ENCODE measurements at regions not wholly inside any gene's neighbourhood (a gene's known extent, or its start where the extent isn't known, plus 50 kb on each side); places are given as distances from the start of the nearest gene placed in this dataset.

DNA sequence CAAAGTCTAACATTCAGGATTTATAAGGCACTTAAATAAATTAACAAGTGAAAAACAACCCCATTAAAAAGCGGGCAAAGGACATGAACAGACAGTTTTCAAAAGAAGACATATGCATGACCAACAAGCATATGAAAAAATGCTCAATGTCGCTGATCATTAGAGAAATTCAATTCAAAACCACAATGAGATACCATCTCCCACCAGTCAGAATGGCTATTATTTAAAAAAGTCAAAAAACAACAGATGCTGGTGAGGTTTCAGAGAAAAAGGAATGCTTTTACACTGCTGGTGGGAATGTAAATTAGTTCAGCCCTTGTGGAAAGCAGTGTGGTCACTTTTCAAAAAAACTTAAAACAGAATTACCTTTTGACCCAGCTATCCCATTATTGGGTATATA, 60.7 kb upstream of the BDKRB2 start:
- TF ChIP-seq, protein P1, sequence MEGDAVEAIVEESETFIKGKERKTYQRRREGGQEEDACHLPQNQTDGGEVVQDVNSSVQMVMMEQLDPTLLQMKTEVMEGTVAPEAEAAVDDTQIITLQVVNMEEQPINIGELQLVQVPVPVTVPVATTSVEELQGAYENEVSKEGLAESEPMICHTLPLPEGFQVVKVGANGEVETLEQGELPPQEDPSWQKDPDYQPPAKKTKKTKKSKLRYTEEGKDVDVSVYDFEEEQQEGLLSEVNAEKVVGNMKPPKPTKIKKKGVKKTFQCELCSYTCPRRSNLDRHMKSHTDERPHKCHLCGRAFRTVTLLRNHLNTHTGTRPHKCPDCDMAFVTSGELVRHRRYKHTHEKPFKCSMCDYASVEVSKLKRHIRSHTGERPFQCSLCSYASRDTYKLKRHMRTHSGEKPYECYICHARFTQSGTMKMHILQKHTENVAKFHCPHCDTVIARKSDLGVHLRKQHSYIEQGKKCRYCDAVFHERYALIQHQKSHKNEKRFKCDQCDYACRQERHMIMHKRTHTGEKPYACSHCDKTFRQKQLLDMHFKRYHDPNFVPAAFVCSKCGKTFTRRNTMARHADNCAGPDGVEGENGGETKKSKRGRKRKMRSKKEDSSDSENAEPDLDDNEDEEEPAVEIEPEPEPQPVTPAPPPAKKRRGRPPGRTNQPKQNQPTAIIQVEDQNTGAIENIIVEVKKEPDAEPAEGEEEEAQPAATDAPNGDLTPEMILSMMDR (IDR thresholded peaks at IDR 0.05) = no peak
- no peak for ATAC-seq (ENCODE audit: low FRiP score)
- DNase-seq (ENCODE audit: low spot score) = no peak

DNA sequence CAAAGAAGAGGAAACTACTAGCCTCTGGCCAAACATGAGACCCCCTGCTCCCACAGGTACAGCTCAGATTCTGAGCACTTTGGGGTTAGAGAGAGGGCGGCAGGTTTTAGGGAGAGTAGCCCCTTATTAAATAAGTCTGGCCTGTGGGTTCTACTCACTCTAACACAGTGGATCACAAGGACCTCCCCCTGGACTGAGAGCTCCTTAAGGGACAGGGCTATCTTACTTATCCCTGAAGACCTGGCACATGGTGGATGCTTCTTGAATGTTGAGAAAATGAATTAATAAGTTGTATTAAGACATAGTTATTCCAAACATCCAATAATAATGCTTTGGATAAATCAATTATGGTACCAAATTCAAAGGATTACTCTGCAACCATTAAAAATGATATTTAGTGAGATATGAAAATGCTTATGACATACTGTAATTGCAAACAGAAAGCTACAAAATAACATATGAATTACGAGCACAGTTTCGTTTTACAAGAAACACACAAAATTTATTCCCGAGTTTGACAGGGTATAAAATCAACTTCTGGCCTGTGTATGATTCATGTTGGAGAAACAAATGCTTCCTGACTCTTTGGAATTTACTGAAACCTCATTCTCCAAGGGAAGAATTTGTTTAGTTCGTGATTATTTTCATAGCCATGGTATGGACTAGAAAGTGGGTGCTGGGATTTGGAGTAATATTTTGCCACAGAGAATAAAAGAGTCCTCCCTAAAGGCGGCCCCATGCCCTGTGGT, 59.3 kb upstream of the BDKRB2 start:
- ATAC-seq (ENCODE audit: low FRiP score) = peak; percentile 69
- TF ChIP-seq, protein P1 (IDR thresholded peaks at IDR 0.05) = no peak

DNA sequence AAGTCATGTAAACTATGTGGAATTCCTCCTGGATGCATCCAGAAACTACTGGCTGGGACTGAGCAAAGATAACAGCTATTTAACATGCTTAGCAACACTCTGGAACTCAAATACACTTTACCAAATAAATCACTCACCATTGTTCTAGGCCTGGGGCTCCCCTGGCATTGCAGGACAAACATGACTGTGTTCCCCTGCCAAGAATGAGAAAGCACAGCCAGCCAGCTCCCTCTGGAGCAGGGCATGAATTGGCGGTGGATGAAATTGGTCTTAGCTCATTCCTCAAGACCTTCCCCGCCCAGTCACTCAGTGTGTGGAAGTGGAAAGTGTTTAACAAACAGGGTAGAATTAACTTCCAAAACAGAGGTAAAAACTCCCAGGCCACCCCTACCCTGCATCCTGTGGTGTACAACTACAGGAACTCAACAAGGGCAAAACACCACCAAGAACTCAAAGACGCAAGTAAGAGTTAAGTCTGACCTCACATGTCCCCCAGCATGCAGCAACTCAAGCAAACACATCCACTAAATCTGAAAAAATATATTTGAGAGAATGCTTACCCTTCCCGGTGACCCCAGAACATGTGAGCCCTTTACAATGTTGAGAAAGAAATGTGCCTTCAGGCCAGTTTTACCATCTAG, 58.4 kb upstream of the BDKRB2 start:
- DNase-seq (ENCODE audit: low spot score) (no peak), ATAC-seq (ENCODE audit: low FRiP score) (peak; percentile 88)
- TF ChIP-seq, protein P1 (IDR thresholded peaks at IDR 0.05) = no peak

More for the DNA sequence above, 59.3 kb upstream of the BDKRB2 start:
- no peak for DNase-seq (ENCODE audit: low spot score)

DNA sequence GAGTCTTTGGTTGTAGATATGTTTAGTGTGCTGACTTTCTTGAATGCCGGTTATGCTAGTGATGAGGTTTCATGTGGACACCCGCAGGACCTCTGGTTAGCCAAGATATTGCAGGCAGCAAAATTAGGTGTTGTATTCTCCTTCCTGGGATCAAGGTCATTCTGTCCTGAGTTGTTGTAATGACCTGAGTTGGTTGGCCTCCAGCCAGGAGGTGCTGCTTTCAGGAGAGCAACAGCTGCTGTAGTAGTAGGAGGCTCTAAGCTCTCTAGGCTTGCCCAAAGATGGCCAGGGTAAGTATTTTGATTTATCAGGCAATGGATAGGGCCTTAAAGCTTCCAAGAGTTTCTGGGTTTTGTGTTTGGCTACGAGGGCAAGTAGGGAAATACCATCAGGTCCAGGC, 56.0 kb upstream of the BDKRB2 start:
- TF ChIP-seq, protein P1 (IDR thresholded peaks at IDR 0.05) = no peak
- no peak for DNase-seq (ENCODE audit: low spot score)
- no peak for ATAC-seq (ENCODE audit: low FRiP score)

DNA sequence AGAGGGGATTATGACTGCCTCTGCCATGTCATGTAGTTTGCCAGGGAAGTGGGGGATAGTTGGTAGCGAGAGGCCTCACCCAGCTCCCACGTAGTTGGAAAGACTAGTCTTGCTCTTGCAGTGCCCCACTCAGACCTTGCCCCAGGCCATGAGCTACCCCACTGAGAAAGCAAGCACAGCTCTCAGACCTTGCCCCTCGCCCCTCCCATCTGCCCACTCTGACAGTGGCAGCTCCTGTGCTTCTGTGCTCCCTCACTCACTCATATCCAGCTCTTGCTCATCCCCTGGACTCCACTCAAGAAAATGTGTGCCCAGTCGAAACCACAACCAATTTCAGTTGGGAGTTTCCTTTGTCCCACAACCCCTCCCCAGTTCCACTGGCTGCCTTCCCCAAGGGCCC, 55.5 kb upstream of the BDKRB2 start:
- ATAC-seq (ENCODE audit: low FRiP score) = no peak
- TF ChIP-seq, protein P1 (IDR thresholded peaks at IDR 0.05) = no peak
- DNase-seq (ENCODE audit: low spot score) = no peak

DNA sequence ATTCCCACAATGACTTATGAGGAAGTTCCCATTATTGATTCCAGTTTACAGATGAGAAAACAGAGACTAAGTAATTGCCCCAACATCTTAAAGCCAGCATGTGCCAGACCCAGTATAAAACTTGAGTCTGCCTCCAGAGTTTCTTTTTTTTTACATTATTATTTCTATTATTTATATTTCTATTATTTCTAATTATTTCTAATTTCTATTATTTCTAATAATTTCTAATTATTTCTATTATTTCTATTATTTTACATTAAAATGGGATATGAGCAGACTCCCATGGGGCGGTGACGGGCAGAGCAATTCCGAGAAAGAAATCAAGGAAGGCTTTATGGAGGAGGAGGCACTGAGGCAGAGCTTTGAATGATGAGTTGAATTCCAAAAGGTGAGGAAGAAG, 54.4 kb upstream of the BDKRB2 start:
- ATAC-seq (ENCODE audit: low FRiP score) = no peak
- no peak for DNase-seq (ENCODE audit: low spot score)
- TF ChIP-seq, protein P1 (IDR thresholded peaks at IDR 0.05) = no peak

DNA sequence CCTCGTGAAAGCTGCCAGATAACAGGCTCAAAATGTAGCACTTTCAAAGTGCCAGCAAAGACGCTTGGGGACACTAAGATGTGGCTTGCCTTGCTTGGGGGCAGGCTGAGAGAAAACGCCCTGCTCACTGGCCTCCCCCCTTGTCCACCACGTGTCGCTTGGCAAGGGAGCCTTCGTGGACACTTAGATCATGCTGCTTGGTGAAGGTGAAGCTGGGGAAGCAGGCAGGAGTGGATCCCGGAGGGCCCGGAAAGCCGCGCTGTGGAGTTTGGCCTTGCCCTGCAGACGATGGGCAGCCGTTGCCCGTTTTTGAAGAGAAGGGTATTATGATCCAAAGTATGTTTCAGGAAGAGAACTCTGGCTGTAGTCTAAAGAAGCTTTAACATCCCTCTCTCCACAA, 53.4 kb upstream of the BDKRB2 start:
- DNase-seq (ENCODE audit: low spot score) = no peak
- ATAC-seq (ENCODE audit: low FRiP score) = no peak
- TF ChIP-seq, protein P1 (IDR thresholded peaks at IDR 0.05) = no peak
